RWPE2 (cell line): ENCODE measurements at regions not wholly inside any gene's neighbourhood (a gene's known extent, or its start where the extent isn't known, plus 50 kb on each side); places are given as distances from the start of the nearest gene placed in this dataset.

ENCODE experiments used
- ATAC-seq: fragments of 200-7000 bp; cut with Tn5 transposase; 3 replicates; pipeline ENCODE4 v1.9.1; 2021; ENCODE audit warnings: low read depth
- DNase-seq: peaks from one replicate; pipeline ENCODE4 v3.0.0-alpha.2; 2020; ENCODE audit warnings: low spot score
- H3K27ac ChIP-seq: fragments of 450-650 bp; 2 replicates; pipeline ENCODE4 v1.5.1; 2017; ENCODE audit warnings: mild to moderate bottlenecking; ENCODE audit not compliant: poor library complexity, severe bottlenecking
- H3K27me3 ChIP-seq: fragments of 250-450 bp; sonication (Bioruptor Pico); 2 replicates; pipeline ENCODE4 v1.5.1; 2021; ENCODE audit warnings: mild to moderate bottlenecking, moderate library complexity; ENCODE audit not compliant: insufficient read depth, poor library complexity, severe bottlenecking
- H3K36me3 ChIP-seq: fragments of 250-450 bp; sonication (Bioruptor Pico); 2 replicates; pipeline ENCODE4 v1.5.1; 2020; ENCODE audit warnings: low read depth, mild to moderate bottlenecking, moderate library complexity
- H3K4me1 ChIP-seq: fragments of 250-450 bp; sonication (Bioruptor Pico); 2 replicates; pipeline ENCODE4 v1.5.1; 2021; ENCODE audit warnings: mild to moderate bottlenecking, moderate library complexity; ENCODE audit not compliant: insufficient read depth, poor library complexity, severe bottlenecking
- H3K4me3 ChIP-seq: fragments of 250-450 bp; sonication (Bioruptor Pico); 2 replicates; pipeline ENCODE4 v1.5.1; 2021; ENCODE audit warnings: mild to moderate bottlenecking, moderate library complexity; ENCODE audit not compliant: severe bottlenecking
- H3K9me3 ChIP-seq: fragments of 250-450 bp; sonication (Bioruptor Pico); 2 replicates; pipeline ENCODE4 v1.5.1; 2021; ENCODE audit warnings: mild to moderate bottlenecking, moderate library complexity; ENCODE audit not compliant: severe bottlenecking
- TF ChIP-seq, protein P1 (sequence below): fragments of 450-650 bp; IDR thresholded peaks from one replicate; pipeline ENCODE4 v1.5.1; 2017; ENCODE audit warnings: mild to moderate bottlenecking, moderate library complexity; ENCODE audit not compliant: poor library complexity, severe bottlenecking

DNA sequence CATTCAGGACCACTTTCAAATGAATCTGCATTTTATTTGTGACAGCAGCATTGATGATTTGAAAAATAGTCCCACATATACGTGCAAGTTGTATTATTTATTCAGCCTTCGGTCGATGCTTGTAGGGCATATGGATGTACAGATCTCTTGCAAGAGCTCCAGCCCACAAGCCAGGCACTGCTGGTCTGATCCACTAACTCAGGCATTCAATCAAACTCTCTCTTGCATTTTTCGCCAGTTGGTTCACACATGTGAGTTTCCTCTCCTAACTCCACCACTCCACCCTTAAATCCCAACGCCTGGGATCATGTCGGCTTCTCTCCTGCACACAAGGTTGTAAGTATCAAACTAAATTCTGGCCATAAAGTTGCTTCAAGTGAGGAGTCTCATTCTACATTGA lies 318.7 kb downstream of the CYP26B1 start:
- no peak for ATAC-seq
- TF ChIP-seq, protein P1, sequence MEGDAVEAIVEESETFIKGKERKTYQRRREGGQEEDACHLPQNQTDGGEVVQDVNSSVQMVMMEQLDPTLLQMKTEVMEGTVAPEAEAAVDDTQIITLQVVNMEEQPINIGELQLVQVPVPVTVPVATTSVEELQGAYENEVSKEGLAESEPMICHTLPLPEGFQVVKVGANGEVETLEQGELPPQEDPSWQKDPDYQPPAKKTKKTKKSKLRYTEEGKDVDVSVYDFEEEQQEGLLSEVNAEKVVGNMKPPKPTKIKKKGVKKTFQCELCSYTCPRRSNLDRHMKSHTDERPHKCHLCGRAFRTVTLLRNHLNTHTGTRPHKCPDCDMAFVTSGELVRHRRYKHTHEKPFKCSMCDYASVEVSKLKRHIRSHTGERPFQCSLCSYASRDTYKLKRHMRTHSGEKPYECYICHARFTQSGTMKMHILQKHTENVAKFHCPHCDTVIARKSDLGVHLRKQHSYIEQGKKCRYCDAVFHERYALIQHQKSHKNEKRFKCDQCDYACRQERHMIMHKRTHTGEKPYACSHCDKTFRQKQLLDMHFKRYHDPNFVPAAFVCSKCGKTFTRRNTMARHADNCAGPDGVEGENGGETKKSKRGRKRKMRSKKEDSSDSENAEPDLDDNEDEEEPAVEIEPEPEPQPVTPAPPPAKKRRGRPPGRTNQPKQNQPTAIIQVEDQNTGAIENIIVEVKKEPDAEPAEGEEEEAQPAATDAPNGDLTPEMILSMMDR = no peak
- no peaks in the 10 kb centered on the region for H3K27me3 ChIP-seq
- peaks cover 4% of the 10 kb centered on the region for H3K4me1 ChIP-seq
- no peak for DNase-seq
- H3K27ac ChIP-seq = no peak overlapping the region
- H3K4me3 ChIP-seq = no peak overlapping the region
- H3K36me3 ChIP-seq = no peaks in the 10 kb centered on the region
- no peaks in the 10 kb centered on the region for H3K9me3 ChIP-seq

DNA sequence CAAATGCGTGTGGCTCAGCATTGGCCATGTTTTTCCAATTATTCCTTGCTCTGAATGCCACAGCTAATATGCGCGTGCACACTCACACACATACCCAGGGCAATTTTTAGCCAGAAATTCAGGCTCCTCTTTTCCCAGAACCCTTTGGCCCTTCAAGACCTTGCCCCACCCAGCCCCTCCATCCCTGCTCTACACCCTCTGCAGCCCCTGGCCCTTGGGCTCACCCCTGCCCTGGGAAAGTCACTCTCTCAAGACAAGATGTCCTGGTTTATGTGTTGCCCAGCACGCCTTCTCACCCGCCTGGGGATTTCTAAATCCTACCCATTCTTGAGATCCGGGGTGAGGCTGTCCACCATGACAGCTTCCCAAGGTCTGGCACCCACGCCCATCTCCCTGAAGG lies 319.7 kb downstream of the CYP26B1 start:
- TF ChIP-seq, protein P1 = no peak

DNA sequence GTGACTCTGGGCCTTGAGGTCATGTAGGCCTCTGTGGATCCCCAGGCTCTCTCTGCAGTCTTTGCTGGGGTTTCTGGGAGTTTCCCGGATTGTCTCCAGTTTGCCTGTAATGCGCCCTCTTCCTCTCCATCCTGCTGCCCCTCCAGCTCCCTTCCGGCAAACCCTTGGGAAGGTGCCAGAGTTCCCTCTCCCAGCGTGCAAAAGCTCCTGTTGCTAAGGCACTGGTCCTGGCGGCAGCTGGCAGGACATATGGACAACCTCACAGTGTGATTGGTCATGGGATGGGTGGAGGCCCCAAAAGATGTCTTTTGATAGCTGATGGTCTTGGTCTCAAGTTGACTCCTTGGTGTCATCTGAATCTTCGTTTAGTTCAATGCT lies 320.1 kb downstream of the CYP26B1 start:
- Histone ChIP-seq H3K4me3 (no peak overlapping the region), H3K4me1 (peaks cover 4% of the 10 kb centered on the region), H3K36me3 (no peaks in the 10 kb centered on the region), H3K9me3 (no peaks in the 10 kb centered on the region), H3K27ac (no peak overlapping the region), H3K27me3 (no peaks in the 10 kb centered on the region)
- no peak for DNase-seq
- TF ChIP-seq, protein P1 = no peak
- ATAC-seq = no peak

More for the DNA sequence above, 319.7 kb downstream of the CYP26B1 start:
- Histone ChIP-seq H3K36me3 (no peaks in the 10 kb centered on the region), H3K4me1 (peaks cover 4% of the 10 kb centered on the region), H3K9me3 (no peaks in the 10 kb centered on the region), H3K27ac (no peak overlapping the region), H3K4me3 (no peak overlapping the region), H3K27me3 (no peaks in the 10 kb centered on the region)
- ATAC-seq (no peak), DNase-seq (no peak)

DNA sequence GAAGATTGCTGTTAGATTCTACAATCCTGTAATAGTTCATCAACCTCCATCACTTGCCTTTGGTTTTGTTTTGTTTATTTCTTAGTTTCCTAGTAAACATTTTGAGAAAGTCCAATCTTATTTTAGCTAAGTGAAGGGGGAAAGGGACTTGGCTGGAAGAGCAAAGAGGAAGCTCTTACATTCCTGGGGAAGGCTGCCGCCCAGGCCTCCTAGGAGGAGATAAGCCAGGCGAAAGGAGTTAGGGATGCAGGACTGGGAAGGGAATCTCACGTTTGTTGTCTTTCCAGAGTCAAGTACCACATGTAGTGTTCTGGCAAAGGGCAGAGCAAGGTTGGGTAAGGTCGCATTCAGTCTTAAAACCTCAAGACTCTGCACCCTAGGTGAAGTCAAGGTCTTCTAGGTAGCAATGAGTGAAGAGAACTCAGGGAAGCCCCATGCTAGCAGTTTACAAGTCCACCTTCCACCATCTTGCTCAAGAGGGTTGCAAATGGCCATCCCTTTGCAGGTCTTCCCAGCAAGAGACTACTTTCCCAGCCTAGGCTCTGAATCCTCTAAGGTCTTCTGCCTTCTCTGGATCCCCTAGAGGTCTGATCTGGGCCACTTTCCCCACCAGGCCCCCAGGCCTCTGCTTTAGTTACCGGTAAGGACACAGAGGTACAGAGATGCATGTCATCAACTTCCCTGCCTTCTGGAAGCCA lies 320.7 kb downstream of the CYP26B1 start:
- ATAC-seq (no peak), DNase-seq (no peak)
- no peak overlapping the region for H3K4me3 ChIP-seq
- no peak overlapping the region for H3K27ac ChIP-seq
- H3K27me3 ChIP-seq = no peaks in the 10 kb centered on the region
- H3K36me3 ChIP-seq = no peaks in the 10 kb centered on the region
- TF ChIP-seq, protein P1 = no peak
- peaks cover 4% of the 10 kb centered on the region for H3K4me1 ChIP-seq
- no peaks in the 10 kb centered on the region for H3K9me3 ChIP-seq

DNA sequence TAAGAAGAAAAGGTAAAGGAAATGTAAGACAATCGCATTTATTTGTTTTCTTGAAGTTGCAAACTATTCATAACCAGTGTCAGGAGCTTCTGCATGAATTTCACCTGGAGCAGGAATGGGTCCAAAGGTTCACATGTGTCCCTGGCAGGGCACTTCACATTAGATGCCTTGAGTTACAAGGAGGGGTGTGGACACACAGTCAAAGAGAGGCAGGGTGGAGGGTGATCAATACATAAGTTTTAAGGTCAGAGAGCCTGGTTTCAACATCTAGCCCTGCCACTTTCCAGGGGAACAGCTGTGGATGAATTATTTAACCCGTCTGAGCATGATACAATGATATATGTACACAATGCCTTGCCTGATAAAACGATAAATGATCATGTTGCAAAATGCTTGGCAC lies 321.4 kb downstream of the CYP26B1 start:
- H3K4me3 ChIP-seq = no peak overlapping the region
- no peak for ATAC-seq
- TF ChIP-seq, protein P1 = no peak

More for the DNA sequence above, 321.4 kb downstream of the CYP26B1 start:
- H3K9me3 ChIP-seq = no peaks in the 10 kb centered on the region
- no peak for DNase-seq
- peaks cover 4% of the 10 kb centered on the region for H3K4me1 ChIP-seq
- H3K27me3 ChIP-seq = no peaks in the 10 kb centered on the region
- no peak overlapping the region for H3K27ac ChIP-seq
- no peaks in the 10 kb centered on the region for H3K36me3 ChIP-seq
